Activated CD4-positive, alpha-beta T cell treated with anti-CD3 and anti-CD28 coated beads for 48 hours (primary cell): ENCODE measurements at regions not wholly inside any gene's neighbourhood (a gene's known extent, or its start where the extent isn't known, plus 50 kb on each side); places are given as distances from the start of the nearest gene placed in this dataset.

Experiments used
- DNase-seq: peaks from one replicate; pipeline ENCODE4 v3.0.0-alpha.2; 2020

DNA sequence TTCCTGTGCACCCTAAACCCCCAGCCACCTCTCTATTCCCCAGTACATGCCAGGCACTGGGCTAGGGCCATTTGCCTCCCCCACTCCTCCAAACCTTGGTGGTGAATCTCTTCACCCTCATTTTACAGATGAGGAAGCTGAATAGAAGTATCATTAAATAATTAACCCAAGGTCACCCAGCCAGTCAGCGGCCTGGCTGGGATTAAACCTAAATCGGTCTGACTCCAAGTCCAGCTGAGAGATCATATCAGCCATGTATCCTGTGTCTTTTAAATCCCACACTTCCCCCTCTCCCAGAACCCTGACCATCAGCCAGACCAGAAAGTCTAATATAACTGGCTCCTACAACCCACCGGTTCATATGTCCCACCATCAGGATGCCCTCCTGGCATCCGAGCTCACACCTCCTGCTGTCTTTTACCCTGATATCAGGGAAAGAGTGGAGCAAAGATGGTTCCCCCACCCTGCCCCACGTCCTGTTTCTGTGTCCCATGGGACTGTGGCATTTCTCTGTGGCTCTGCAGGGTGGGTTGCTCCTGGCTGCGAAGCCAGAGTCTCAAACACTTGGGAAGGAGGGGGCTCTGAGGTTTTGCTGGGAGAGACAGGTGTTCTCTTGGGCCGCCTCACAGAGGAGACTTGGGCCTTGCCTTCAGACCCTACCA is 145.3 kb downstream of the VEGFA start:
- DNase-seq: no peak

DNA sequence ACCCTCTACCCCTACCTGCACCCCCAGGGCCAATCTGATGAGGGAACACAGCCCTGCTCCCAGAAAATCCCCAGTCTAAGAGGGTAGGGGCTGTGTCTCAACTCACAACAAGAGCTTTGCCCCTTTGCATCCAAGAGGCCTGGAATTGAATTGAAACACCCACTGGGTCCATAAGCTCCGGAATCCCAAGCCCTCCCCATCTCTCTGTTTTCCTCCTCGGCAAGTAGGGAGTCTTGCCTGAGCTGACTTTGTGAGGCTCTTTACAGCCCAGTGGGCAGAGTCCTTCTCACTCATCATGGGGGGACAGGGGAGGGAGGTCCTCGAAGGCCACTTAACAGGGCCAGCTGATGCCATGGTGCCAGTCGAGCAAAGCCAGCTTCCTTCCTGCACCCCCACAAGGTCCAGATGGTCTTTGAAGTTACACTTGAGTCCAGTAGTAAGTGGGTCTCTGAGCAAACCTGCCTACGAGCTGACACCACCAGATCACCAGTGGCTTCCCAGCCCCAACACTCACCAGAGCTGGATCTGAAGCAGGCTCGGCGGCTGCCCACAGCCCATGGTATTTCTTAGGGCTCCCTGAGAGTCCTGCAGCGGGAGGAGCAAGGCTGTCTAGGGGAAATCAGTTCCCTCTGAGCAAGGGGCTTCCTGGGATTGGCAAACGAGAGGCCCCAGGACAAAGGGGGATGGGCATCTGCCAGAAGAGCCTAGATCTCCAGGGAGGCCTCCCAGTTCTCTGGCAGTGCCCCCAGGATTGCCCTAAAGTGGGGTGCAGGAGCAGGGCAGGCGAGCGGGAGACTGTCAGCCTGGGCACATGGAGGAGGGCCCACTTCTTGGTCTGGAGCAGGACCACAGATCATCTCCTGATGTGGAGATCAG is 144.5 kb downstream of the VEGFA start:
- no peak for DNase-seq

DNA sequence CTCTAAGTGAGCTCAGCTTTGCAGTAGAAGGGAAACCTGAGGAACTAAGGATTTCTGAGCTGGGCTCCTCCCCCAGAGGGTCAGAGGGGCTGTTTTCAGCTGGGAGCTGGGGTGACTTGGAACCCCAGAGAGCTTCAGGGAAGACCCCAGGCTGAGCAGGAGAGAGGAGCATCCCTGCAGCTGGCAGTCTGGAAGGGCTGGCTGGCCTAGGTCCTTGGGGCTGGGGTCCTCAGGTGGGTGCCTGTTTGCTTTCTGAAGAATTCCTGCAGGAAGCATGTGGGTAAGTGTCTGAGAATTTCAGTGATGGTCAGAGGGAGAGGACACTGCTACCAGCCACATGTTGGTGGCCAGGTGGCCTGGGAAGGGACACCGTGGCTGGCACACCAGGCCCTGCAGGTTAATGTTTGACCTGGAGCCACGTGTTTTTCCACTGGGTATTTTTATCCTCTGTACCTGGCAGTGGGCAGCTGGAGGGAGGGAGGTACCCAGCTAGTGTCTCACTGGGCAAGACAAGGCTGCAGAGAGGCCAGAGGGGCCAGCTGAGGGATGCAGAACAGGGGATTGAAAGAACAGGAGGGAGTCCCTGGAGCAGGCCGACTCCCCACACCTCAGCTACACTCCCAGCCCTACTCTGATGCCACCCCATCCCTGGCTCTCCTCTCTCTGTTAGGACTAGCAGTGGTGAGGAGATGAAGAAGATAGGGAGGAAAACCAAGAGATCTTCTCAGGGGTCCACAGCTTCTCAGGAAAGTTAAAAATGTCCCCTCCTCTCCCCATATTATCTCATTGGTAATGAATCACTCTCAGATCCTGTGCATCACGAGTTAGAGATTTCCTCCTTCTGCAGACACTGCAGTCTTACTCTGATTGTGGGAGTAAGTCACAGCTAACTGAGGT is 143.6 kb downstream of the VEGFA start:
- no peak for DNase-seq

DNA sequence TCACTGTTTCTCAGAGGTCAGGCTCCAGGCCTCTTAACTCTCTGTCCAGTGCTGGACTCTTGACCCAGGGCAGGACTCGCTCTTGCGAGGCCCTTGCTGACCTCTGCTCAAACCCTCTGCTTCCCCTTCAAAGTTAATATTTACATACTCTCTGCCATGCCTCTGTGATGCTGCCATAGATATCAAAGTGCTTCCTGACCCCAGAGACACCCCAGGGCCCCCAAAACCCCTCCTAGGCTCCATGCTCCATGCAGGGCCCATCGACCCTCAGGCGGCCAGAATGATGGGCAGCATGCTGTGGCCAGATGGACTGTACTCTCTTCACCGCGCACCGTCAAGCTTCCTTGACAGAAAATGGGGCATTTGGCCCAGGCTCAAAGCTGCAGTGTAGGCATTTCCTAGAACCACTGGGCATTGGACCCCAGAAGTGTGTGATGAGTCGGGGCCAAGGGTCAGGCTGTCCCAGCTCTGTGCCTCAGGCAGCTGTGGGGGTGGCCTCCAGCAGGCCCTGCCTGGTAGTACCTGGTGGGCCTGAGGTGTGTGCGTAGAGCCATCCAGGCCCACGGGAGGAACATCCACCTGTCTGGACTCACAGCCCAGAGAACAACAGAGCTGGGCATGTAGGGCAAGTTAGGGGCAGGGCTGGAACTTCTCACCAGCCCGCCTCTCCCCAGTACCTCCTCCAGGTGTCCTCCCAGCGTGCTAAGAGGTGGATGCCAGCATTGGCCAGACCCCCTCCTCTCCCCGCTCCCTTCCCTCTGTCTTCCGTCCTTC is 142.8 kb downstream of the VEGFA start:
- no peak for DNase-seq

DNA sequence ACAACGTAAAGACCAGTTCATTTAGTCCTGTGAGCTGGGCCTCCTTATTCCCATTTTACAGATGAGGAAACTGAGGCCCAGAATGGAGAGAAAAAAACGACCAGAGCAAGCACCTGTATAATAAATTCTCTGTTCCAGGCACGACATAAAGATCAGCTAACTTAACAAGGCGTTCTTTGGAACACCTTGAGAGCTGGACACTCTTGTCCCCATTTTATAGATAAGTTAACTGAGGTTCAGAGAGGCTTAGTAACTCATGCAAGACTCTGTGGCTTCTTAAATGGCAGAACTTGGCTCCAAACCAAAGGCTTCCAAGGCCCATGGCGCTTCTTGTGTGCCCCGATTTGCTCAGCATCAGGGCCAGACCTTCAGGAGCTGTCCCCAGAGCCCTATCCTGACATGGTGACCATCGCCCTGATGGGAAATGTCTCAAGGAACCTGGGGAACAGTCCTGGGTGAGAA is 142.1 kb downstream of the VEGFA start:
- no peak for DNase-seq

DNA sequence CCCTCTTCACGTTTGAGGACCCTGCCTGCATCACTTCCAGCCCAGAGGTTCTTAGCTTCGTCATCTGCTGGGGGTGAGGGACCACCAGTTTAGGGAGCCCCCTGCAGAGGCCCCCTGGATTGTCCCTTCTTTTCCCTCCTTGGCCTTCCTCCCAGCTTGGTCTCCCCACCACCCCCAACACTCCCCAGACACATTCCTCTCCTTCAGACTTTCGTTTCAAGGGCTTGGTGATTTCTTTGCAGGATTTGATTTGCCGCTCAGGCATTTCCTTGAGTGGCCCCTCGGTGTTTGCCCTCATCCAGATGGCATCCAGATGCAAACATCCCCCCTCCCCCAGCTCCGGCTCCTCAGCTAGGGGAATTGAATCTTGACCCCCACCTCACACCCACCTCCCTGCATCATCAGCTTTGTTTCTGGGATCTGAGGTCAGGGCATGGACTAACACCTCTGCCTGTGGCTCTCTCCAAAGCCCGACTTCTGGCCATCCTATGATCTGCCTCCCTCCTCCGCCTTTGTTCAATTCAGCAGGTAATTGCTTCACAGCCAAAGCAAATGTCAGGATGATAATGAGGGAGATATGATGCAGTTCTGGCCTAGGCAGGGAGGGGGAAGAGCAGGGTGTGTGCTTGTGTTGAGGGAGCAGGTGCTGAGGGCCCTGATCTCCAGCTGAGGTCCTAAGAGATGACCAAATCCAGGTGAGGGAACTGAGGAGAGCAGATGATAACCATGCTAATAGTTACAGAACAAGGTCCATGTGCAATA is 141.5 kb downstream of the VEGFA start:
- no peak for DNase-seq

DNA sequence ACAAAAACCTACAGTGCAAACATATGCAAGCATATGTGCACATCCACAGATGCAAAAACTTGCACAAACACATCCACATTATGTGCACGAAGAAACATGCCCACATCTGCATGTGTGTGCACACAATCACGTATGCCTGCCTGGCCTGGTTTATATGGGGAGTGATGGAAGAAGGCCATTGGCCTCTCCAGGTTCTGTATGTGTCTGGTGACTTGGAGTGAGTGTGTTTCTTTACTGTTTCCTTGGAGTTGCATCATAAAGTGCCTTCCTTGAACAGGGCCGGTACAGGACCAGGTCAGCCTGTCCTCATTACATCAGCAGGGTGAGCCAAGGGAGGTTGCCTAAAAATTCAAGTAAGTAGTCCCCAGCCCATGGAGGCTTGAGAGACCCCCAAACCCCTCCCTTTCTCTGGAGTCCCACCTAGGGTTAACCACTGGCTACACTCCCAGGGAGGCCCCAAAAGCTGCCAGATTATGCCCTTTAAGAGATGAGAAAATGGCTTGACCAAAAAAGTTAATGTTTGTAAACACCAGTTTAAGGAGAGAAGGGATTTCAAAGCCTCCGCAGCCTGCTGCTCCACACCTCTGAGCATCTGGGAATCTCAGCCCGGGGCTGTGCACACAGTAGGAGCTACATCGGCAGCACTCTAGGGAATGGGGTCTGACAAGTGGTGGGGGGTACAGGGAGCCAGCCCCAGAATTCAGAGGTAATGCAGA is 140.8 kb downstream of the VEGFA start:
- no peak for DNase-seq

DNA sequence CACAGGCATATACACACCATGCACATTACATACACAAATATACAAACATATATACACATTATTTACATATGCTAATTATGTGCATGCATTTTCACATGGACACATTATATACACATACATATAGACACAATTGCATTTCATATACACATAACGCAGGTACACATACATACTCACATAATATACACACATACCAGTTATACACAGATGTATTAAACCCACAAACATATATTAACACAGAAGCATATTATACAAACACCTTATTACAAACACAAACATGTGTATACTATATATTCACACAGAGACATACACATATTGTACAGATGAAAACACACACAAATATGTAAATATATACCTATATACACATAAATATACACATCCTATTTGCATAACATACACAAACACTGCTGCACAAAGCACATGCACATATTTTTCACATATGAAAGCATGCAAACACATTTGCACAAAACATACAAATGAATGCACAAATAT is 140.2 kb downstream of the VEGFA start:
- no peak for DNase-seq

DNA sequence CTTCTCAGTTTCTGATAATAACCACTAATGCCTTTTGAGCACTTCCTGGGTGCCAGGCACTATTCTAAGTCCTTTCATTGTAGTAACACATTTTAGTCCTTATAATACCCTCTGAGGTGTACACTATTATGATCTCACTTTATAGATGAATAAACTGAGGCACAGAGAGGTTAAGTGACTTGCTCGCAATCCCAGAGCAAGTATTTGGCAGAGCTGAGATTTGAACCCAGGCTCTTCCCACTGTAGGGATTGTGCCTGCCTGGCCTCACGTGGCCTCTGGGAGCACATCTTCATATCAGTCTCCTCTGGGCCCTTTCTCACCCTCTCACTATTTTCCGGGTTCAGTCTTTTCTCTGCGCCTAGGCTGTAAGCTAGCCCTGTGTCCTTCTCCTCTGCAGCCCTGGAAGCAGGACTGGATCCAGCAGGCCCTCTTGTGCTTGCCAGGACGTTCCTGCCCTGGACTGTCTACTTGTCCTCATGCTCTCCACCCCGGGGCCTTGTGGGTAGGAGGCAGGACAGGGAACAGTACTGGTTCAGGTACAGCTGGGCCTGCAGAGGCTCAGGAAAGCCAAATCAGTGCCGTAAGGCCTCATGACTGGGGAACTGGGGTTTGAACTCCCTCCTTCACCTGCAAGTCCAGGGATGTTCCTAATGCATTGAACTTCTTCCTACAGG is 139.6 kb downstream of the VEGFA start:
- DNase-seq: no peak

DNA sequence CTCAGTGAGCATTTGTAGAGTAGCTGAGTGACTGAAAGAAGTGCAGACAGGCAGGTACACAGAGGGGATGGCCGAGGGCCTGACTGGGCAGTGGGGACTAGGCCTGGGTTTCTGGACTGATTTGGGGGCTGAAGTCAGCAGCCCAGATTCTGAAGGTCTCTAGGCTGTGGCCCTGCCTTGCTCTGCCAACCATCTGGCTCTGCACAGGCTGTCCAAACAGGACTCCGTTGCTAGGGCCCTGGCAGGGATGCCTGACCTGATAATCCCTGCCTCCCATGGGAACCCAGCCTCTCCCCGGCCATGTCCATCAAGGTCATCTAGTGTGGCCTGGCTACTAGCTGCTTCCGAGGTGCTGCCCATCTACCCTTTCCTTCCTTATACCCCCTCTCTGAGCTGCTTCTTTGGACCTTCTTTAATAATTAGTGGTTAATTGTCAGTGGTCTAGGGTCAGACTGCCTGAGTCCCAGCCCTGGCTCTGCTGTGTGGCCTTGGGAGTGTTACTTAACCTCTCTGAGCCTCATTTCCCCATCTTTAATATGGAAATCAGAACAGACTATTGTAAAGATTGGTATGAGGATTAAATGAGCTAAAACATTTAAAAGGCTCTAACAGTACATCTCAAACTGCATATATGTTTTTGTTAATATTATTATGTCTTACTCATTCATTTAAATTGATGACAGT is 137.9 kb downstream of the VEGFA start:
- DNase-seq: no peak

DNA sequence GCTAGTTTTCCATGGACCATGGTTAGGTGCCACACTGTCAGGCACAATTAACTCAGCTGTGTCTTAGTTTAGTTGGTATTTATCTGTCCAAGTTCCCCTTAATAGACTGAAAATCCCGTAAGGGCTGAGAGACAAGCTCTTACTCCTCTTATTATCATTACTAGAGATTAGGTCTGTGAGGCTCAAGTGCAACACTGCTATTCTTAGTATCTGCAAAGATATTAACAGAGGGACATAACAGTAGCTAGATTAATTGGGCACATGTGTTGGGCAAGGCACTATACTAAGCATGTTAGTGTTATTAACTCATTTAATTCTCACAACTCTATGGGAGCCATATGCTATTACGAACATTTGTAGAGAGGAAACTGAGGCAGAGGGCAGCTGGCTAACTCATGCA is 137.3 kb downstream of the VEGFA start:
- DNase-seq: no peak

DNA sequence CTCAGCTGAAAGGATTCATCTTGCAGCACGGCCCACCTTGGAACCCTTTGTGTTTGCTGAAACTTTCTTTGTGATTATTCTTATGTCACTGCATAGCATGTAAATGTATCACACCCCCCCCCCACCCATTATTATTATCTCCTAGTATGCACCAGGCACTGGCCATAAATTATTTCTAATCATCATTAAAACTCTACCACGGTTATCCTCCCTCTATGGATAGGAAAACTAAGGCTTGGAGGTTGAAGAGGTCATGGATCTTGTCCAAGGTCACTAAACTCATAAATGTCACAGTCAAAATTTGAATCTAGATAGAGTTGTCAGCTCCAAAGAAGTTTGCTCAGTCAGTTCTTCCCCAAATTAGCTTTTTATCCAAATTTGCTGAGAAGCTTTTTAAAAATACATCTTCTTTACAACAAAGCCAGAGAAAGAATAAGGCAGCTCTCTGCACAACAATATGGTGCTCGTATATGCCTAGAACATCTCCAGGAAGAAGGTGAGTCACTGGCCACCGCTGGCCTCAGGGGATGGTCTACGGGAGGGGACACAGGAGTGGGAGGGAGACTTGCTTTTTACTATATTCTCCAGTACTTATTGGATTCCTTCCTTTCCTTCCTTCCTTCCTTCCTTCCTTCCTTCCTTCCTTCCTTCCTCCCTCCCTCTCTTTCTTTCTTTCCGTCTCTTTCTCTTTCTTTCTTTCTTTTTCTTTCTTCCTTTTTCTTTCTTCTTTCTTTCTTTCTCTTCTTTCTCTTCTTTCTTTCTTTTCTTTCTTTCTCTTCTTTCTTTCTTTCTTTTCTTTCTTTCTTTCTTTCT is 134.5 kb downstream of the VEGFA start:
- no peak for DNase-seq

DNA sequence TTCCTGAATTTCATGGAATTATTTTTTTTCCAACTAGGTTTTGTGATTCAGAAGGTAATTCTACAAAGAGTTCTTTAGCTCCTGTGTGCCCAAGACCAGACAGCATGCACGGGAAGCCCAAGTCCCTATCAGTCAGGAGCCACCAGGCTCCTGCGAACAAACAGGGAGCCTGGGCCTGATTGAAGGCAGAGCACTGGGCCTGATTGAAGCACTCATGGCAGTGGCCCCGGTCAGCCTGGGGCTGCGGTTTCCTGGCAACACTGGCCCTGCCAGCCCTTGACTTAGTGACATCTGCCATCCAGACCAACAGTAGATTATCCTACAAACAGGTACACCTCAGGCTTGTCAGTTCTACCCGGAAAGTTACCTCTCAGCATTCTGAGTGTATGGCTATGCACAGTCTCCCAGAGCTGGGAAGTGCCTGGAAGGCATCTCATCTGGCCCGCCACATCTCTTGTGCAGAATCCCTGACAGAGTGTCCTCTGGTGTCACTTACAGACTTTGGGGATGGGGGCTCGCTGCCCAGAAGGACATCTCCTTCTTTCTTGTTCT is 133.8 kb downstream of the VEGFA start:
- no peak for DNase-seq

DNA sequence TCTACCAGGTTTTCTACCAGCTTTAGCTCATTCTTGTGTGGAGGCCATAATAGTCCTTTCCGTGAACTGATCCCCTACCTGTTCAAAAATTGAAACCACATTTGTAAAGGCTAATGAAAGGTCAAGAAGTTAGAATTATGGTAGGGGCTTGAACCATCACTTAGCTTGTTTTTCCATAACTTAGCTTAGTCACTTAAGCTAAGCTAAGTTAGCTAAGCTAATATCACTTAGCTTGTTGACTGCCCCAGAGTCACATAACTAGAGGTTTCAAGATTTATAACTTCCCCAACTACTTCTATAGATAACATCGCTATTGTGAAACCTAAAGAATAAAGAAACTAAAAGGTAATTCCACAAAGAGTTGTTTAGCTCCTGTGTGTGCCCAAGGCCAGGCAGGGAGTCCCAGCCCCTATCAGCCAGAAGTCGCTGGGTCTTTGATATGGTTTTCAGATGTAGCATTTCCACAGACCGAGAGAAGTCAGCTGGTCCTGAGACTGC is 131.8 kb downstream of the VEGFA start:
- no peak for DNase-seq

DNA sequence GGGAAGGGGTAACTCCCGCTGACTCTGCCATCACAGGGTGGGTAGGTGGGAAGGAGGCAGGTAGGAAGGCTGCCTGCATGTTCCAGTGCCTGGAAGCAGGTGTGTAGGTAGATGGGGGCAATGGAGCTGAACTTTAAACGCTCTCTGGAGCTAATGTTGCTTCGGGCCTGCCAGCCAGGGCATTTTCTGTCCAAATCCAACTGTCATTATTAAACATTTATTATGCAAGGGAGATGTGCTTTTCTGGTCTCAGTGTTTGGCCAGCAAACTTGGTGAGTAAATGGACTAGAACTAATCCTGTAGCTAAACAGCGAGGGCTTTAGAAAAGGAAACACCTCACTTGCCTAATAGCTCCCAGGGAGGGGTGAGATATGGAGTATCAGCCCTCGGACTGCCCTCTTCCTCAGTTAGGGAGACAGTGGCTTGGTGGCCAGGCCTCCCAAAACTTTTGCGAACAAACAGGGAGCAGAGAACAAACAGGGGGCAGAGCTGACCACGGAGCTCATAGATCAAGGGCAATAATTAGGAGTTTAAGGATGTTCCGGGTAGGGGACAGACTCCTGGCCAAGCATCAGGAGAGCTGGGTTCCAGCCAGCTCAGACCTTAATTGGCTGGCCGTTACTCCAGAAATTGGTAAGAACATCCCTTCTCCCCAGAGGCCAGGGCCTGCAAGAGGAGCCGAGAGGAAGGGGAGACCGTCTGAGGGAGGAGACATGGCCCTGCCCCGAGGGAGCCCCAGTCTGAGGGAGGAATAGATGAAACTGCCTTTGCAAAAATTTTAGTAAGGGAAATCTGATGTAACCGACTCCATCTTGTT is 131.1 kb downstream of the VEGFA start:
- no peak for DNase-seq

DNA sequence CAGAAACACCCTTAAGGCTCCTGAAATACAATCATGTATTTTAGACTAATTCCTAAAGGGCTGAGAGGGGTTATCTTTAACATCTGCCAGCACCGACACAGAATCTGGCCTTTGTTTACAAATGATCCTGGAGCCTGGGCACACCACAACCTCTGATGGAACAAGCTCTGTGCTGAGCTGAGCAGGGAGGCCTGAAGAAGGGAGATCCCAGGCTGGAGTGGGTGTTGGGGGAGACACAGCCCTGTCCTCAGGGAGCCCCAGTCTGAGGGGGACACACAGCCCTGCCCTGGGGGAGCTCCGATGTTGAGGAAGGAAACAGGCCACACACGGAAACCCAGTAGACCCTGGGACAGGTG is 130.5 kb downstream of the VEGFA start:
- DNase-seq: no peak

DNA sequence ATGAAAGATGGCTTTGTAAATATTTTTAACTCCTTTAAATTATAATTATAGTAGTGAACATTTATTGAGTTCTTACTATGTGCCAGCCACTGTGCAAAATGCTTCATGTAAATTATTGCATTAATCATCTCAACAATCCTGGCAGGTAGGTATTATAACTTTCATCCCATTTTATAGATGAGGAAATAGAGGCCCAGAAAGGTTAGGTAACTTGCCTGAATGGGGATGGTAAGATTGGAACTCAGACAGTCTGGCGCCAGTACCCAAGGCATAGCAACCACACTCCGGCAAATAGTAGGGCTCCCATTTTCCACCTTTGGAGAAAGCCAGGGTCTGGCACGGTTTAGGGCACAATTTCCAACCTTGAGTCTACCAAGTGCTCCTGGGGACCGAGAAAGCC is 129.8 kb downstream of the VEGFA start:
- no peak for DNase-seq
